HCT116 (cell line): ENCODE measurements at regions not wholly inside any gene's neighbourhood (a gene's known extent, or its start where the extent isn't known, plus 50 kb on each side); places are given as distances from the start of the nearest gene placed in this dataset.
"Not testable (repeated sequence)": the region's sequence is repeated elsewhere in the genome, so short reads cannot be mapped to it uniquely, and the experiment has no call there.

Experiments used
- ATAC-seq: fragments of 200-7000 bp; cut with Tn5 transposase; 2 replicates; pipeline ENCODE4 v1.9.1; 2020; ENCODE audit warnings: mild to moderate bottlenecking, moderate library complexity
- BruUV-seq: library from RNA; stranded (reverse); fragments of 400-500 nt; replicated peaks from 2 replicates; lab custom pipeline; 2021; lab: Mats Ljungman, UMichigan
- CTCF ChIA-PET: fragments of 300-600 bp; sonication (Branson Sonifier 250); formaldehyde crosslinking; loops from one replicate; lab custom pipeline; 2021; ENCODE audit warnings: antibody characterized with exemption; lab: Charles Lee
- POLR2A ChIA-PET: fragments of 300-600, 350-600 bp; sonication (Branson Sonifier 250); formaldehyde crosslinking; loops from one replicate; lab custom pipeline; 2021; ENCODE audit warnings: antibody characterized with exemption; lab: Charles Lee
- RAD21 ChIA-PET, 2 experiments: fragments of 300-600 bp; sonication (Branson Sonifier 250); formaldehyde crosslinking; loops; one replicate each; lab custom pipeline; 2023; ENCODE audit warnings: low total read pairs in 2 of 2; ENCODE audit not compliant: uncharacterized antibody in 2 of 2, unreplicated experiment in 2 of 2, low non-redundant PET in 1 of 2; lab: Charles Lee
- DNase-seq: peaks from one replicate; pipeline ENCODE4 v3.0.0-alpha.2; 2010; ENCODE audit warnings: low read depth, low spot score
- H2AFZ ChIP-seq: fragments of 200-600 bp; shearing (Covaris generic), sonication (generic); 2 replicates; pipeline ENCODE4 v1.6.1; 2017; ENCODE audit warnings: low read depth, mixed run types, mixed read lengths, antibody characterized with exemption, low read length; ENCODE audit not compliant: poor library complexity, severe bottlenecking
- H3K27ac ChIP-seq: 2 replicates; pipeline ENCODE4 v1.5.1; 2012; ENCODE audit warnings: low read depth, low read length
- H3K27me3 ChIP-seq: fragments of 200-600 bp; sonication (generic); 2 replicates; pipeline ENCODE4 v1.6.1; 2016; ENCODE audit warnings: mixed run types, low read length, mixed read lengths; ENCODE audit not compliant: insufficient read depth
- H3K36me3 ChIP-seq, 2 experiments: fragments of 200-500 bp in 1 of 2; fragments of 200-600 bp in 1 of 2; sonication (Bioruptor generic) in 1 of 2; sonication (generic) in 1 of 2; 2 replicates each; pipeline versions ENCODE4 v1.5.1 to v1.6.1; 2014 to 2016; ENCODE audit warnings: low read length in 2 of 2, inconsistent platforms in 1 of 2, mixed read lengths in 1 of 2, mixed run types in 1 of 2; ENCODE audit not compliant: insufficient read depth in 2 of 2, control insufficient read depth in 1 of 2
- H3K4me1 ChIP-seq, 2 experiments: fragments of 200-600 bp in 1 of 2; sonication (generic) in 1 of 2; 2 replicates each; pipeline versions ENCODE4 v1.5.1 to v1.6.1; 2012 to 2017; ENCODE audit warnings: low read length in 2 of 2, inconsistent platforms in 1 of 2, mild to moderate bottlenecking in 1 of 2, mixed read lengths in 1 of 2, mixed run types in 1 of 2, moderate library complexity in 1 of 2; ENCODE audit not compliant: insufficient read depth in 2 of 2, control insufficient read depth in 1 of 2
- H3K4me2 ChIP-seq: fragments of 200-600 bp; sonication (generic); 2 replicates; pipeline ENCODE4 v1.6.1; 2017; ENCODE audit warnings: mixed run types, low read length, mixed read lengths
- H3K4me3 ChIP-seq, 2 experiments: fragments of 200-600 bp in 1 of 2; sonication (generic) in 1 of 2; replicated peaks in 1 of 2; 2 replicates each; pipeline ENCODE4 v1.5.1; 2011 to 2016; ENCODE audit warnings: low read length in 2 of 2, control low read depth in 1 of 2, low read depth in 1 of 2, mild to moderate bottlenecking in 1 of 2, mixed read lengths in 1 of 2, mixed run types in 1 of 2
- H3K79me2 ChIP-seq: fragments of 200-600 bp; sonication (generic); 2 replicates; pipeline ENCODE4 v1.6.1; 2017; ENCODE audit warnings: mild to moderate bottlenecking, mixed run types, low read length, moderate library complexity, mixed read lengths; ENCODE audit not compliant: insufficient read depth
- H3K9ac ChIP-seq: fragments of 200-600 bp; sonication (generic); 2 replicates; pipeline ENCODE4 v1.6.1; 2016; ENCODE audit warnings: low read length, mixed read lengths
- H3K9me2 ChIP-seq: fragments of 200-600 bp; sonication (generic), shearing (Covaris generic); 2 replicates; pipeline ENCODE4 v1.6.1; 2017; ENCODE audit warnings: mixed run types, mild to moderate bottlenecking, moderate library complexity; ENCODE audit not compliant: insufficient read depth
- H3K9me3 ChIP-seq, 2 experiments: fragments of 200-500 bp in 1 of 2; fragments of 200-600 bp in 1 of 2; sonication (Bioruptor generic) in 1 of 2; sonication (generic) in 1 of 2; 2 replicates each; pipeline ENCODE4 v1.6.1; 2014 to 2017; ENCODE audit warnings: low read length in 2 of 2, mixed read lengths in 2 of 2, inconsistent platforms in 1 of 2, low read depth in 1 of 2, mild to moderate bottlenecking in 1 of 2, mixed run types in 1 of 2, moderate library complexity in 1 of 2; ENCODE audit not compliant: control insufficient read depth in 1 of 2, insufficient read depth in 1 of 2
- H4K20me1 ChIP-seq: fragments of 200-600 bp; sonication (generic), shearing (Covaris generic); 2 replicates; pipeline ENCODE4 v1.6.1; 2017; ENCODE audit warnings: mixed run types, mild to moderate bottlenecking, moderate library complexity; ENCODE audit not compliant: insufficient read depth
- EGR1 ChIP-seq: IDR thresholded peaks from 2 replicates; pipeline ENCODE4 v1.6.1; 2012; ENCODE audit warnings: low read depth
- ELF1 ChIP-seq: IDR thresholded peaks from 2 replicates; pipeline ENCODE4 v1.6.1; 2012; ENCODE audit warnings: low read depth, borderline replicate concordance
- RAD21 ChIP-seq: IDR thresholded peaks from 2 replicates; pipeline ENCODE4 v1.6.1; 2012; ENCODE audit warnings: low read depth, mild to moderate bottlenecking
- SP1 ChIP-seq: IDR thresholded peaks from 2 replicates; pipeline ENCODE4 v1.6.1; 2012; ENCODE audit warnings: low read depth
- SRF ChIP-seq: IDR thresholded peaks from 2 replicates; pipeline ENCODE4 v1.6.1; 2012; ENCODE audit warnings: low read depth
- TCF7L2 ChIP-seq: IDR thresholded peaks from 2 replicates; pipeline ENCODE4 v1.7.0; 2011; ENCODE audit warnings: borderline replicate concordance, inconsistent platforms; ENCODE audit not compliant: insufficient read depth, insufficient read length; ENCODE audit errors: extremely low read depth
- ZFX ChIP-seq: fragments of 450-650 bp; IDR thresholded peaks from 2 replicates; pipeline ENCODE4 v1.6.1; 2017
- ZNF274 ChIP-seq: fragments of 200-500 bp; sonication (Bioruptor generic); IDR thresholded peaks from 2 replicates; pipeline ENCODE4 v1.6.1; 2014; ENCODE audit warnings: mild to moderate bottlenecking, low read depth, low read length, inconsistent platforms
- intact Hi-C: fragments of 100-400 bp; cut with micrococcal nuclease; formaldehyde crosslinking; loops from 2 replicates; pipeline ENCODE4 v1.10.0; 2022
- TF ChIP-seq, protein P1 (sequence below): IDR thresholded peaks from 2 replicates; pipeline ENCODE4 v1.6.1; 2012
- TF ChIP-seq, protein P2 (sequence below): IDR thresholded peaks from 2 replicates; pipeline ENCODE4 v1.6.1; 2012
- TF ChIP-seq, protein P3 (sequence below): IDR thresholded peaks from 2 replicates; pipeline ENCODE4 v1.6.1; 2011; ENCODE audit warnings: mild to moderate bottlenecking, low read length, moderate library complexity; ENCODE audit not compliant: insufficient replicate concordance; ENCODE audit errors: extremely low read depth

DNA sequence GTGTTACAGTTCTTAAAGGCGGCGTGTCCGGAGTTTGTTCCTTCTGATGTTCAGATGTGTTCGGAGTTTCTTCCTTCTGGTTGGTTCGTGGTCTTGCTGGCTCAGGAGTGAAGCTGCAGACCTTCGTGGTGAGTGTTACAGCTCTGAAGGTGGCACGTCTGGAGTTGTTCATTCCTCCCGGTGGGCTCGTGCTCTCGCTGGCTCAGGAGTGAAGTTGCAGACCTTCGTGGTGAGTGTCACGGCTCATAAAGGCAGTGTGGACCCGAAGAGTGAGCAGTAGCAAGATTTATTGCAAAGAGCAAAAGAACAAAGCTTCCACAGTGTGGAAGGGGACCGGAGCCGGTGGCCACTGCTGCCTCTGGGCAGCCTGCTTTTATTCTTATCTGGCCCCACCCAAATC, 65.3 kb upstream of the NDST4 start:
- CTCF ChIA-PET, result not testable (repeated sequence)

DNA sequence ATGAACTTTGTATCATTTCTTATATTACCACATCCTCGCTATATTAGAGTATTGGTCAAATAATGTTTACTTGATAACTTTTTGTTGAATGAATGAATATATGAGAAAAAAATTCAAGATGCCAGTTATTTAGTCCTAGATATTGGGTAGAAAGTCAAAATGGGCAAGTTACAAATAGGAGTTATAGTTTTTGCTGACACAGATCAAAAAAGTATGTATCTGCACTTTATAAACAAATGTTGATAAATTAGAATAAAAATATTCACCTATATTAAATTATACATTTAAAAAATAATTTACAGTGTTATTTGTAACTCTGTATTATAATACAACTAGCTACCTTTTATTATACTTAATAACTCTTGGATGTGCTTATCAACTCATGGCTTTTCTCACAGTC, 57.8 kb upstream of the NDST4 start:
- Histone ChIP-seq H3K9me2 (no peaks in the 10 kb centered on the region), H3K9me3 (no peaks in the 10 kb centered on the region), H3K9ac (no peak overlapping the region), H3K36me3 (no peaks in the 10 kb centered on the region), H3K27ac (no peak overlapping the region), H2AFZ (no peak overlapping the region), H3K4me3 (no peak overlapping the region), H3K27me3 (no peaks in the 10 kb centered on the region), H4K20me1 (no peaks in the 10 kb centered on the region), H3K4me2 (no peak overlapping the region), H3K4me1 (no peaks in the 10 kb centered on the region), H3K79me2 (no peaks in the 10 kb centered on the region)
- ATAC-seq (no peak), DNase-seq (no peak)
- no TSS peak for BruUV-seq
- CTCF ChIA-PET, result no interaction called here
- TF ChIP-seq, protein P1, sequence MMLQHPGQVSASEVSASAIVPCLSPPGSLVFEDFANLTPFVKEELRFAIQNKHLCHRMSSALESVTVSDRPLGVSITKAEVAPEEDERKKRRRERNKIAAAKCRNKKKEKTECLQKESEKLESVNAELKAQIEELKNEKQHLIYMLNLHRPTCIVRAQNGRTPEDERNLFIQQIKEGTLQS, result no peak
- TF ChIP-seq SP1 (no peak), ZFX (no peak), ZNF274 (no peak), RAD21 (no peak), TCF7L2 (no peak), SRF (no peak), ELF1 (no peak), EGR1 (no peak)
- TF ChIP-seq, protein P2, sequence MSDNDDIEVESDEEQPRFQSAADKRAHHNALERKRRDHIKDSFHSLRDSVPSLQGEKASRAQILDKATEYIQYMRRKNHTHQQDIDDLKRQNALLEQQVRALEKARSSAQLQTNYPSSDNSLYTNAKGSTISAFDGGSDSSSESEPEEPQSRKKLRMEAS, result no peak
- TF ChIP-seq, protein P3, sequence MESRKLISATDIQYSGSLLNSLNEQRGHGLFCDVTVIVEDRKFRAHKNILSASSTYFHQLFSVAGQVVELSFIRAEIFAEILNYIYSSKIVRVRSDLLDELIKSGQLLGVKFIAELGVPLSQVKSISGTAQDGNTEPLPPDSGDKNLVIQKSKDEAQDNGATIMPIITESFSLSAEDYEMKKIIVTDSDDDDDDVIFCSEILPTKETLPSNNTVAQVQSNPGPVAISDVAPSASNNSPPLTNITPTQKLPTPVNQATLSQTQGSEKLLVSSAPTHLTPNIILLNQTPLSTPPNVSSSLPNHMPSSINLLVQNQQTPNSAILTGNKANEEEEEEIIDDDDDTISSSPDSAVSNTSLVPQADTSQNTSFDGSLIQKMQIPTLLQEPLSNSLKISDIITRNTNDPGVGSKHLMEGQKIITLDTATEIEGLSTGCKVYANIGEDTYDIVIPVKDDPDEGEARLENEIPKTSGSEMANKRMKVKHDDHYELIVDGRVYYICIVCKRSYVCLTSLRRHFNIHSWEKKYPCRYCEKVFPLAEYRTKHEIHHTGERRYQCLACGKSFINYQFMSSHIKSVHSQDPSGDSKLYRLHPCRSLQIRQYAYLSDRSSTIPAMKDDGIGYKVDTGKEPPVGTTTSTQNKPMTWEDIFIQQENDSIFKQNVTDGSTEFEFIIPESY, result no peak
- RAD21 ChIA-PET, result no interaction called here
- intact Hi-C loops, result no loop called here
- POLR2A ChIA-PET, result no interaction called here

More for the DNA sequence above, 65.3 kb upstream of the NDST4 start:
- H3K9me3 ChIP-seq, POLR2A ChIA-PET, H3K9me2 ChIP-seq, BruUV-seq, H3K4me2 ChIP-seq, H3K27ac ChIP-seq, H3K4me3 ChIP-seq, H3K27me3 ChIP-seq, H3K79me2 ChIP-seq, H3K36me3 ChIP-seq, H2AFZ ChIP-seq, H3K4me1 ChIP-seq, DNase-seq, intact Hi-C loops, H3K9ac ChIP-seq, RAD21 ChIA-PET, H4K20me1 ChIP-seq, ATAC-seq: not testable (repeated sequence)
